ENCODE measurements at regions not wholly inside any gene's neighbourhood (a gene's known extent, or its start where the extent isn't known, plus 50 kb on each side); places are given as distances from the start of the nearest gene placed in this dataset.

- no peak for DNase-seq (ENCODE audit: low read depth in 1 of 2, low spot score in 1 of 2)
- TF ChIP-seq JUND (IDR thresholded peaks at IDR 0.05; ENCODE audit: low read depth): no peak
- in situ Hi-C loops (cut with HindIII; ENCODE audit: low pct_unique_long_range_greater_than_20kb, low sequenced_read_pairs): no loop called here
Observed at GRCh38 chr2:108067820-108068405, 81.6 kb downstream of the SLC5A7 start.

GRCh38 chr2:108069515-108070310, 83.4 kb downstream of the SLC5A7 start:
- in situ Hi-C loops (cut with HindIII; ENCODE audit: low pct_unique_long_range_greater_than_20kb, low sequenced_read_pairs): no loop called here

GRCh38 chr2:108073415-108074072, 87.2 kb downstream of the SLC5A7 start:
- no peak for DNase-seq (ENCODE audit: low read depth in 1 of 2, low spot score in 1 of 2)
- in situ Hi-C loops (cut with HindIII; ENCODE audit: low pct_unique_long_range_greater_than_20kb, low sequenced_read_pairs): no loop called here
- TF ChIP-seq JUND (IDR thresholded peaks at IDR 0.05; ENCODE audit: low read depth): no peak

More at GRCh38 chr2:108069515-108070310, 83.4 kb downstream of the SLC5A7 start:
- DNase-seq (ENCODE audit: low read depth in 1 of 2, low spot score in 1 of 2): no peak
- TF ChIP-seq JUND (IDR thresholded peaks at IDR 0.05; ENCODE audit: low read depth): no peak

- in situ Hi-C loops (cut with HindIII; ENCODE audit: low pct_unique_long_range_greater_than_20kb, low sequenced_read_pairs): no loop called here
- TF ChIP-seq JUND (IDR thresholded peaks at IDR 0.05; ENCODE audit: low read depth): no peak
- DNase-seq (ENCODE audit: low read depth in 1 of 2, low spot score in 1 of 2): no peak
Observed at GRCh38 chr2:108074150-108074549, 87.8 kb downstream of the SLC5A7 start.

- no peak for DNase-seq (ENCODE audit: low read depth in 1 of 2, low spot score in 1 of 2)
- in situ Hi-C loops (cut with HindIII; ENCODE audit: low pct_unique_long_range_greater_than_20kb, low sequenced_read_pairs): no loop called here
- no peak for TF ChIP-seq JUND (IDR thresholded peaks at IDR 0.05; ENCODE audit: low read depth)
Observed at GRCh38 chr2:108074946-108075345, 88.6 kb downstream of the SLC5A7 start.

GRCh38 chr2:108076527-108076926, 90.2 kb downstream of the SLC5A7 start:
- in situ Hi-C loops (cut with HindIII; ENCODE audit: low pct_unique_long_range_greater_than_20kb, low sequenced_read_pairs): no loop called here
- no peak for TF ChIP-seq JUND (IDR thresholded peaks at IDR 0.05; ENCODE audit: low read depth)
- no peak for DNase-seq (ENCODE audit: low read depth in 1 of 2, low spot score in 1 of 2)

- in situ Hi-C loops (cut with HindIII; ENCODE audit: low pct_unique_long_range_greater_than_20kb, low sequenced_read_pairs): no loop called here
- no peak for TF ChIP-seq JUND (IDR thresholded peaks at IDR 0.05; ENCODE audit: low read depth)
- no peak for DNase-seq (ENCODE audit: low read depth in 1 of 2, low spot score in 1 of 2)
Observed at GRCh38 chr2:108079736-108080135, 93.4 kb downstream of the SLC5A7 start.

- in situ Hi-C loops (cut with HindIII; ENCODE audit: low pct_unique_long_range_greater_than_20kb, low sequenced_read_pairs): no loop called here
- DNase-seq (ENCODE audit: low read depth in 1 of 2, low spot score in 1 of 2): no peak
- TF ChIP-seq JUND (IDR thresholded peaks at IDR 0.05; ENCODE audit: low read depth): no peak
Observed at GRCh38 chr2:108080177-108080576, 93.9 kb downstream of the SLC5A7 start.

- in situ Hi-C loops (cut with HindIII; ENCODE audit: low pct_unique_long_range_greater_than_20kb, low sequenced_read_pairs): no loop called here
- DNase-seq (ENCODE audit: low read depth in 1 of 2, low spot score in 1 of 2): no peak
- no peak for TF ChIP-seq JUND (IDR thresholded peaks at IDR 0.05; ENCODE audit: low read depth)
Observed at GRCh38 chr2:108082978-108083377, 96.7 kb downstream of the SLC5A7 start.

GRCh38 chr2:108084311-108084710, 98.0 kb downstream of the SLC5A7 start:
- TF ChIP-seq JUND (IDR thresholded peaks at IDR 0.05; ENCODE audit: low read depth): no peak
- in situ Hi-C loops (cut with HindIII; ENCODE audit: low pct_unique_long_range_greater_than_20kb, low sequenced_read_pairs): no loop called here
- DNase-seq (ENCODE audit: low read depth in 1 of 2, low spot score in 1 of 2): no peak

- DNase-seq (ENCODE audit: low read depth in 1 of 2, low spot score in 1 of 2): no peak
- no peak for TF ChIP-seq JUND (IDR thresholded peaks at IDR 0.05; ENCODE audit: low read depth)
- in situ Hi-C loops (cut with HindIII; ENCODE audit: low pct_unique_long_range_greater_than_20kb, low sequenced_read_pairs): no loop called here
Observed at GRCh38 chr2:108092886-108093285, 106.6 kb downstream of the SLC5A7 start.

GRCh38 chr2:108101481-108101880, 115.2 kb downstream of the SLC5A7 start:
- DNase-seq (ENCODE audit: low read depth in 1 of 2, low spot score in 1 of 2): no peak
- in situ Hi-C loops (cut with HindIII; ENCODE audit: low pct_unique_long_range_greater_than_20kb, low sequenced_read_pairs): no loop called here
- TF ChIP-seq JUND (IDR thresholded peaks at IDR 0.05; ENCODE audit: low read depth): no peak

GRCh38 chr2:108106731-108107130, 120.4 kb downstream of the SLC5A7 start:
- DNase-seq (ENCODE audit: low read depth in 1 of 2, low spot score in 1 of 2): no peak
- in situ Hi-C loops (cut with HindIII; ENCODE audit: low pct_unique_long_range_greater_than_20kb, low sequenced_read_pairs): no loop called here
- no peak for TF ChIP-seq JUND (IDR thresholded peaks at IDR 0.05; ENCODE audit: low read depth)
